ENCODE measurements at regions not wholly inside any gene's neighbourhood (a gene's known extent, or its start where the extent isn't known, plus 50 kb on each side); places are given as distances from the start of the nearest gene placed in this dataset.
"Not testable (repeated sequence)": the region's sequence is repeated elsewhere in the genome, so short reads cannot be mapped to it uniquely, and the experiment has no call there.

DNA sequence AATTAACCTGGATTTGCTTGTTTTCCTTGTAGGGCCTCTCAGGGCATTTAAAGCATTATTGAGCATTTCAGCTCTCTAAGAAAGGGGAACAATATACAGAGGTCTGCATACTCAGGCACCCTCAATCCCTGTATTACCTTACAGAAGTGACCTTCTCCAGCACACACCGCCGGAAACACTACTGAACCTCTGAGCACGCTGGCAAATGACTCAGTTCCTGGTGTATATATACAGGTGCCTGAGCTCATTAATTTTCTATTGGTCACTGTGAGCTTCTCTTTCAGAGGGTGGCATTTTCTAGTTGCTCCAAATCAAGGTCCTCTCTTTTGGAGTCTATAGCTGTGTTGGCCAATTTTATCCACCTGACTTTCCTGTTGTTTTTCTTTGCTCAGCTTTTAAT lies 85.2 kb upstream of the COPS8 start:
- Histone ChIP-seq H3K4me1 (no peaks in the 10 kb centered on the region), H3K36me3 (no peaks in the 10 kb centered on the region), H3K4me3 (no peak overlapping the region), H3K27me3 (peaks cover 0 to 5% (median 0%) of the 10 kb centered on the region in 9 donors), H3K27ac (no peak overlapping the region), H3K9me3 (no peaks in the 10 kb centered on the region)
- TF ChIP-seq, protein P1, sequence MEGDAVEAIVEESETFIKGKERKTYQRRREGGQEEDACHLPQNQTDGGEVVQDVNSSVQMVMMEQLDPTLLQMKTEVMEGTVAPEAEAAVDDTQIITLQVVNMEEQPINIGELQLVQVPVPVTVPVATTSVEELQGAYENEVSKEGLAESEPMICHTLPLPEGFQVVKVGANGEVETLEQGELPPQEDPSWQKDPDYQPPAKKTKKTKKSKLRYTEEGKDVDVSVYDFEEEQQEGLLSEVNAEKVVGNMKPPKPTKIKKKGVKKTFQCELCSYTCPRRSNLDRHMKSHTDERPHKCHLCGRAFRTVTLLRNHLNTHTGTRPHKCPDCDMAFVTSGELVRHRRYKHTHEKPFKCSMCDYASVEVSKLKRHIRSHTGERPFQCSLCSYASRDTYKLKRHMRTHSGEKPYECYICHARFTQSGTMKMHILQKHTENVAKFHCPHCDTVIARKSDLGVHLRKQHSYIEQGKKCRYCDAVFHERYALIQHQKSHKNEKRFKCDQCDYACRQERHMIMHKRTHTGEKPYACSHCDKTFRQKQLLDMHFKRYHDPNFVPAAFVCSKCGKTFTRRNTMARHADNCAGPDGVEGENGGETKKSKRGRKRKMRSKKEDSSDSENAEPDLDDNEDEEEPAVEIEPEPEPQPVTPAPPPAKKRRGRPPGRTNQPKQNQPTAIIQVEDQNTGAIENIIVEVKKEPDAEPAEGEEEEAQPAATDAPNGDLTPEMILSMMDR (IDR thresholded peaks at IDR 0.05): no peak
- no peak for TF ChIP-seq POLR2A (IDR thresholded peaks at IDR 0.05)
- DNase-seq (no peak), ATAC-seq (no peak)
- WGBS, 4 donors: 96 to 100% (median 98%) methylated on average over 3 of the region's 3 CpGs
- intact Hi-C loops (cut with DNase I): no loop called here

DNA sequence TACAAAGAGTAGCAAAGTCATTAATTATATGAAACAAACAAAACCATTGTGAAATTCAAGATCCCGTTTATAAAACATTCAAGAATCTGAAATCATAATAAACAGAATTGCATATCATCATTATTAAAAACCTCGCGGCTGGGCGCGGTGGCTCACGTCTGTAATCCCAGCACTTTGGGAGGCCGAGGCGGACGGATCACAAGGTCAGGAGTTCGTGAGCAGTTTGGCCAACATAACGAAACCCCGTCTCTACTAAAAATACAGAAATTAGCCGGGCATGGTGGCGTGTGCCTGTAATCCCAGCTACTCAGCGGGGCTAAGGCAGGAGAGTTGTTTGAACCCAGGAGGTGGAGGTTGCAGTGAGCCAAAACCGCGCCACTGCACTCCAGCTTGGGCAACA lies 80.3 kb upstream of the COPS8 start:
- ATAC-seq; H3K27me3 ChIP-seq; DNase-seq; H3K27ac ChIP-seq; H3K9me3 ChIP-seq; H3K4me3 ChIP-seq; intact Hi-C loops (cut with DNase I); H3K36me3 ChIP-seq; H3K4me1 ChIP-seq: not testable (repeated sequence)
- WGBS, 4 donors: 94 to 97% (median 94%) methylated on average over 17 of the region's 17 CpGs

DNA sequence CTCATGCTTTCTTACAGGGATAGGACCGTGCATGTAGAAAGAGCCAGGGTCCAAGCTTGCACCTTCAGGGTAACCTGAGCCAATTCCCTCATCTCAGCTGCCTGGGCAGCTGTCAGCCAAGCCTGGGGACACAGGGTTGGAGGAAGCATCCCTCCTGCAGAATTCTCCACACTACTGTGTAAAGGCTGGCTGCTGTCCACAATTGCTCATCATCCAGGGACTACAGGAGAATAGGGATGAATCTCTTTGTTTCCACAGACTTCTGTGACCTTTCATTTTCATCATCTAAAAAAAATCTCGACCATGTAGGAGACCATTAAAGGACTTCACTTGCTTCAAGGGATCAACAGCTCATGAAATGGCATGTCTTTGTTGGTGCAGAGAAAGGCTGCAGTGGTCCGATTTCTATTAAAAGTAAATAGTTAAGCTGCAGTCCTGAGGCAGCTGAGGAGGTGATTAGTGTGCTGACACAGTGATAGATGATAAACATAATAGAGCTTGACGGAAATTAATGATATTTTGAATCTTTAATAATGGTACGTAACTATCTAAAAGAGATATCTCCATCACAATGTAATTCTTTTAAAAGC lies 74.4 kb upstream of the COPS8 start:
- 84 to 89% (median 86%) methylated on average over 5 of the region's 5 CpGs for WGBS, 4 donors
- H3K9me3 ChIP-seq: peaks cover 0 to 4% (median 0%) of the 10 kb centered on the region in 12 donors

DNA sequence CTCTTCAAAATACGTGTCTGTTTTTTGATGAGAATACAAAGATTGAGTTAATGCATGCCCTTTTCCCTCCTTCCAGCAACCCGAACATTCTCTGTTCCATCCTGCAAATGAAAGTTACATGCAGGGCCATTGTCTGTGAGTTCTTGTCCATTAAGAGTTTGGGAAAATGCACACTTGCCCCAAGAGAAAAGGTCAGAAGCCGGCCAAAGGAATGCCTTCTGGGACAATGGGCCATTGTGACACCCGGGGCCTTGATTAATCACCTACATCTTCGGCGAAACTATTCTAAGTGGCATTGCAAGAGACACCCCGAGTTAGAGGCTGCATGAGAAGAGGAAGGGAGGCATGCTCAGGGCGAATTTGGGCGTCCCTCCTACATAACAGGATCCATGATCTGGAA lies 73.7 kb upstream of the COPS8 start:
- TF ChIP-seq POLR2A (IDR thresholded peaks at IDR 0.05): no peak
- TF ChIP-seq, protein P1 (IDR thresholded peaks at IDR 0.05): no peak
- intact Hi-C loops (cut with DNase I): no loop called here
- WGBS, 4 donors: 74 to 93% (median 75%) methylated on average over 9 of the region's 9 CpGs
- peaks cover 0 to 10% (median 0%) of the 10 kb centered on the region in 12 donors for H3K4me1 ChIP-seq
- ATAC-seq: no peak
- no peak for DNase-seq
- H3K9me3 ChIP-seq: peaks cover 0 to 4% (median 0%) of the 10 kb centered on the region in 12 donors
- H3K4me3 ChIP-seq: no peak overlapping the region
- no peaks in the 10 kb centered on the region for H3K36me3 ChIP-seq
- H3K27ac ChIP-seq: no peak overlapping the region
- H3K27me3 ChIP-seq: no peaks in the 10 kb centered on the region

More for the DNA sequence above, 74.4 kb upstream of the COPS8 start:
- H3K27ac ChIP-seq: no peak overlapping the region
- no peak overlapping the region for H3K4me3 ChIP-seq
- ATAC-seq: no peak
- TF ChIP-seq, protein P1 (IDR thresholded peaks at IDR 0.05): no peak
- intact Hi-C loops (cut with DNase I): no loop called here
- DNase-seq: no peak
- H3K36me3 ChIP-seq: no peaks in the 10 kb centered on the region
- H3K27me3 ChIP-seq: no peaks in the 10 kb centered on the region
- H3K4me1 ChIP-seq: peaks cover 0 to 10% (median 0%) of the 10 kb centered on the region in 12 donors
